B cell (primary cell): ENCODE measurements at regions not wholly inside any gene's neighbourhood (a gene's known extent, or its start where the extent isn't known, plus 50 kb on each side); places are given as distances from the start of the nearest gene placed in this dataset.

ENCODE experiments used
- ATAC-seq: fragments of 200-7000 bp; cut with Tn5 transposase; one replicate; pipeline ENCODE4 v1.10.0; 2021; ENCODE audit warnings: low read depth, mild to moderate bottlenecking, moderate number of reproducible peaks, moderate library complexity
- CTCF ChIA-PET: fragments of 350-600 bp; sonication (Branson Sonifier 250); formaldehyde crosslinking; loops from one replicate; lab custom pipeline; 2021; ENCODE audit warnings: antibody characterized with exemption, inconsistent platforms; lab: Charles Lee
- POLR2A ChIA-PET: fragments of 350-600 bp; sonication (Branson Sonifier 250); formaldehyde crosslinking; loops from one replicate; lab custom pipeline; 2021; ENCODE audit warnings: antibody characterized with exemption; lab: Charles Lee
- DNase-seq: peaks from one replicate; pipeline ENCODE4 v3.0.0; 2013
- H2AFZ ChIP-seq: 2 replicates; pipeline ENCODE4 v1.6.1; 2012; ENCODE audit warnings: mild to moderate bottlenecking, low read depth, low read length; ENCODE audit not compliant: insufficient read depth, poor library complexity, severe bottlenecking
- H3K27ac ChIP-seq, 2 donors: 1 replicate in 1 of 2; 2 replicates in 1 of 2; pipeline ENCODE4 v1.5.1; 2012 to 2013; ENCODE audit warnings: low read length in 2 of 2, mild to moderate bottlenecking in 2 of 2, moderate library complexity in 1 of 2
- H3K27me3 ChIP-seq, 4 experiments: fragments of 200-600 bp in 1 of 4; sonication (generic) in 1 of 4; replicated peaks in 1 of 4; 1 replicate in 2 of 4; 2 replicates in 2 of 4; pipeline versions ENCODE4 v1.6.1 to v1.7.0; 2013 to 2016; ENCODE audit warnings: low read length in 3 of 4, mild to moderate bottlenecking in 2 of 4, mixed read lengths in 1 of 4, moderate library complexity in 1 of 4; ENCODE audit not compliant: insufficient read depth in 4 of 4, control insufficient read depth in 3 of 4; ENCODE audit errors: control extremely low read depth in 1 of 4
- H3K36me3 ChIP-seq, 2 experiments: replicated peaks in 1 of 2; 1 replicate in 1 of 2; 2 replicates in 1 of 2; pipeline versions ENCODE4 v1.6.1 to v1.7.1; 2013; ENCODE audit warnings: low read length in 1 of 2; ENCODE audit not compliant: insufficient read depth in 2 of 2, control insufficient read depth in 1 of 2; ENCODE audit errors: control extremely low read depth in 1 of 2, extremely low read depth in 1 of 2
- H3K4me1 ChIP-seq, 2 donors: fragments of 200-600 bp in 1 of 2; sonication (generic) in 1 of 2; 1 replicate in 1 of 2; 2 replicates in 1 of 2; pipeline versions ENCODE4 v1.5.1 to v1.6.1; 2013 to 2017; ENCODE audit warnings: low read length in 2 of 2; ENCODE audit not compliant: control insufficient read depth in 2 of 2, insufficient read depth in 2 of 2
- H3K4me2 ChIP-seq: replicated peaks from 2 replicates; pipeline ENCODE3; 2012; ENCODE audit warnings: mild to moderate bottlenecking, low read depth, low read length; ENCODE audit not compliant: poor library complexity, severe bottlenecking
- H3K4me3 ChIP-seq, 5 experiments: fragments of 200-600 bp in 1 of 5; sonication (generic) in 1 of 5; 1 replicate in 3 of 5; 2 replicates in 2 of 5; pipeline versions ENCODE4 v1.5.1 to v1.7.0; 2011 to 2016; ENCODE audit warnings: low read length in 4 of 5, mild to moderate bottlenecking in 4 of 5, low read depth in 2 of 5, control low read depth in 1 of 5, moderate library complexity in 1 of 5; ENCODE audit not compliant: insufficient read depth in 1 of 5; ENCODE audit errors: control extremely low read depth in 1 of 5, extremely low read depth in 1 of 5
- H3K79me2 ChIP-seq: fragments of 200-600 bp; sonication (generic); one replicate; pipeline ENCODE4 v1.6.0; 2016; ENCODE audit warnings: low read length; ENCODE audit not compliant: control insufficient read depth, insufficient read depth
- H3K9ac ChIP-seq: fragments of 200-600 bp; sonication (generic); 2 replicates; pipeline ENCODE4 v1.6.1; 2017; ENCODE audit warnings: mild to moderate bottlenecking, low read length, moderate library complexity
- H3K9me3 ChIP-seq, 3 donors: one replicate each; pipeline versions ENCODE4 v1.6.1 to v1.7.1; 2013; ENCODE audit warnings: low read length in 2 of 3; ENCODE audit not compliant: control insufficient read depth in 2 of 3, insufficient read depth in 1 of 3; ENCODE audit errors: control extremely low read depth in 1 of 3
- H4K20me1 ChIP-seq: 2 replicates; pipeline ENCODE4 v1.6.0; 2012; ENCODE audit warnings: mild to moderate bottlenecking, low read length; ENCODE audit not compliant: insufficient read depth, control insufficient read depth, poor library complexity, severe bottlenecking
- H3K27ac Mint-ChIP-seq: one replicate; pipeline ENCODE4 v1.8.0; 2021; ENCODE audit warnings: mixed read lengths
- H3K27me3 Mint-ChIP-seq: one replicate; pipeline ENCODE4 v1.8.0; 2021; ENCODE audit warnings: mixed read lengths
- H3K4me1 Mint-ChIP-seq: one replicate; pipeline ENCODE4 v1.8.0; 2021; ENCODE audit warnings: mixed read lengths
- H3K4me3 Mint-ChIP-seq: one replicate; pipeline ENCODE4 v1.8.0; 2021; ENCODE audit warnings: mixed read lengths
- H3K9me3 Mint-ChIP-seq: one replicate; pipeline ENCODE4 v1.8.0; 2022; ENCODE audit warnings: mixed read lengths; ENCODE audit not compliant: insufficient read depth
- CTCF ChIP-seq: fragments of 200-600 bp; IDR thresholded peaks from one replicate; pipeline ENCODE4 v1.8.0; 2022; ENCODE audit warnings: antibody characterized with exemption, mild to moderate bottlenecking
- EZH2 ChIP-seq: IDR thresholded peaks from 2 replicates; pipeline ENCODE4 v1.6.1; 2012; ENCODE audit warnings: borderline replicate concordance, low read depth, mild to moderate bottlenecking, moderate library complexity, low read length; ENCODE audit not compliant: insufficient read depth, poor library complexity, severe bottlenecking
- WGBS: methylation state at CpG from one replicate; pipeline ENCODE4 v1.1.5; 2013; ENCODE audit warnings: missing lambda C conversion rate; ENCODE audit not compliant: insufficient coverage; 5-methylcytosine and 5-hydroxymethylcytosine counted together
- intact Hi-C: fragments of 100-400 bp; cut with micrococcal nuclease; formaldehyde crosslinking; loops from one replicate; pipeline ENCODE4 v1.10.0; 2022

GRCh38 chr2:103982691-103983090, 871.2 kb upstream of the POU3F3 start:
- no peak for ATAC-seq
- WGBS, result no CpG with 5 or more reads among the region's 3 CpGs
- CTCF ChIA-PET, result no interaction called here

DNA sequence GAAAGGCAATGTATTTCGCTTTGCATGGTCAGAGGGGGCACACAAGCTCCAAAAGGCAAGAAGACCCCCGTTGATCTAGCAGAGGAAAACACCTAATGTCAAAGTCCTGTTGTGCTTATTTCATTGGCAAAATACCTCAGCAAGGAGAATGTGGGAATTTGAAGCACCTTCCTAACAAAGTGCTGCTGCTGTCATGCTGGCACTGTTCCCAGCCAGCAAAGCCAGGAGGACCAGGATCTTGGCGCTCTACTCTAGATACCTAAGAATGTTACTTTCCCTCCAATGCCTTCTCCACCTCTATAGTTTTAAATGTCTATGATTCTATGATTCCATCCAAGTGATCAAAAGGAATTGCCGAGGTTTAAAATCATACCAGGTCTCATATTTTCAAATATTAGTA, 867.9 kb upstream of the POU3F3 start:
- H3K9ac ChIP-seq, result no peak overlapping the region
- ATAC-seq, result no peak
- H3K27me3 ChIP-seq, result no peaks in the 10 kb centered on the region
- Mint-ChIP-seq H3K4me3 (no peak overlapping the region), H3K9me3 (peaks cover 3% of the 10 kb centered on the region), H3K4me1 (no peaks in the 10 kb centered on the region), H3K27me3 (no peaks in the 10 kb centered on the region), H3K27ac (no peak overlapping the region)
- intact Hi-C loops, result no loop called here
- no peaks in the 10 kb centered on the region for H3K4me1 ChIP-seq
- no peaks in the 10 kb centered on the region for H4K20me1 ChIP-seq
- DNase-seq, result no peak
- no peak overlapping the region for H3K27ac ChIP-seq
- CTCF ChIA-PET, result no interaction called here
- no peak overlapping the region for H2AFZ ChIP-seq
- no CpG with 5 or more reads among the region's 4 CpGs for WGBS
- TF ChIP-seq EZH2 (no peak), CTCF (no peak)
- H3K4me2 ChIP-seq, result no peak overlapping the region
- no peaks in the 10 kb centered on the region for H3K36me3 ChIP-seq
- no peak overlapping the region for H3K4me3 ChIP-seq
- POLR2A ChIA-PET, result no interaction called here
- peaks cover 0 to 2% (median 0%) of the 10 kb centered on the region in 3 donors for H3K9me3 ChIP-seq
- H3K79me2 ChIP-seq, result no peaks in the 10 kb centered on the region

More at GRCh38 chr2:103982691-103983090, 871.2 kb upstream of the POU3F3 start:
- Histone ChIP-seq H3K4me3 (no peak overlapping the region), H3K79me2 (no peaks in the 10 kb centered on the region), H3K36me3 (no peaks in the 10 kb centered on the region), H3K9me3 (no peaks in the 10 kb centered on the region), H4K20me1 (no peaks in the 10 kb centered on the region), H2AFZ (no peak overlapping the region), H3K4me1 (no peaks in the 10 kb centered on the region), H3K27me3 (no peaks in the 10 kb centered on the region), H3K27ac (no peak overlapping the region), H3K9ac (no peak overlapping the region), H3K4me2 (no peak overlapping the region)
- Mint-ChIP-seq H3K4me3 (no peak overlapping the region), H3K9me3 (no peaks in the 10 kb centered on the region), H3K27me3 (no peaks in the 10 kb centered on the region), H3K27ac (no peak overlapping the region), H3K4me1 (no peaks in the 10 kb centered on the region)
- intact Hi-C loops, result no loop called here
- DNase-seq, result no peak
- TF ChIP-seq EZH2, result no peak
- TF ChIP-seq CTCF, result no peak
- POLR2A ChIA-PET, result no interaction called here
